Neutrophil (primary cell): ENCODE measurements at regions not wholly inside any gene's neighbourhood (a gene's known extent, or its start where the extent isn't known, plus 50 kb on each side); places are given as distances from the start of the nearest gene placed in this dataset.

Experiments used
- H3K27ac ChIP-seq: fragments of 200-600 bp; sonication (generic); 2 replicates; pipeline ENCODE4 v1.5.1; 2016; ENCODE audit warnings: mild to moderate bottlenecking, moderate library complexity
- H3K27me3 ChIP-seq: fragments of 200-600 bp; sonication (generic); 2 replicates; pipeline ENCODE4 v1.6.0; 2016; ENCODE audit warnings: mild to moderate bottlenecking
- H3K36me3 ChIP-seq: fragments of 200-600 bp; sonication (generic); 2 replicates; pipeline ENCODE4 v1.5.1; 2017
- H3K4me1 ChIP-seq, 2 experiments: fragments of 200-600 bp in 1 of 2; sonication (generic) in 1 of 2; 1 replicate in 1 of 2; 2 replicates in 1 of 2; pipeline versions ENCODE4 v1.5.1 to v1.6.1; 2013 to 2016; ENCODE audit warnings: low read depth in 1 of 2, low read length in 1 of 2, mild to moderate bottlenecking in 1 of 2, moderate library complexity in 1 of 2; ENCODE audit not compliant: control insufficient read depth in 1 of 2, insufficient read depth in 1 of 2
- H3K4me3 ChIP-seq, 2 experiments: fragments of 200-600 bp in 1 of 2; sonication (generic) in 1 of 2; 1 replicate in 1 of 2; 2 replicates in 1 of 2; pipeline ENCODE4 v1.5.1; 2013 to 2016; ENCODE audit warnings: low read depth in 1 of 2, low read length in 1 of 2, mild to moderate bottlenecking in 1 of 2, moderate library complexity in 1 of 2
- H3K9me3 ChIP-seq: fragments of 200-600 bp; sonication (generic); 2 replicates; pipeline ENCODE4 v1.5.1; 2016
- CTCF ChIP-seq: fragments of 200-600 bp; sonication (generic); IDR thresholded peaks from 2 replicates; pipeline ENCODE4 v1.5.1; 2016; ENCODE audit warnings: antibody characterized with exemption

GRCh38 chr4:13032936-13033335 lies 451.2 kb downstream of the RAB28 start:
- TF ChIP-seq CTCF: no peak
- H3K4me3 ChIP-seq: no peak overlapping the region

GRCh38 chr4:13024147-13025105 lies 459.7 kb downstream of the RAB28 start:
- Histone ChIP-seq H3K36me3 (no peaks in the 10 kb centered on the region), H3K27ac (no peak overlapping the region), H3K4me3 (no peak overlapping the region), H3K27me3 (no peaks in the 10 kb centered on the region), H3K4me1 (no peaks in the 10 kb centered on the region), H3K9me3 (no peaks in the 10 kb centered on the region)
- no peak for TF ChIP-seq CTCF

More at GRCh38 chr4:13032936-13033335, 451.2 kb downstream of the RAB28 start:
- no peaks in the 10 kb centered on the region for H3K9me3 ChIP-seq
- no peaks in the 10 kb centered on the region for H3K27me3 ChIP-seq
- no peak overlapping the region for H3K27ac ChIP-seq
- no peaks in the 10 kb centered on the region for H3K36me3 ChIP-seq
- H3K4me1 ChIP-seq: no peaks in the 10 kb centered on the region

- TF ChIP-seq CTCF: no peak
- Histone ChIP-seq H3K4me1 (no peaks in the 10 kb centered on the region), H3K27ac (no peak overlapping the region), H3K36me3 (no peaks in the 10 kb centered on the region), H3K27me3 (no peaks in the 10 kb centered on the region), H3K4me3 (no peak overlapping the region), H3K9me3 (no peaks in the 10 kb centered on the region)
Observed at GRCh38 chr4:13007802-13008470, 476.2 kb downstream of the RAB28 start.

- H3K9me3 ChIP-seq: no peaks in the 10 kb centered on the region
- H3K27me3 ChIP-seq: no peaks in the 10 kb centered on the region
- TF ChIP-seq CTCF: no peak
- H3K27ac ChIP-seq: no peak overlapping the region
- no peak overlapping the region for H3K4me3 ChIP-seq
- H3K36me3 ChIP-seq: no peaks in the 10 kb centered on the region
- H3K4me1 ChIP-seq: no peaks in the 10 kb centered on the region
Observed at GRCh38 chr4:12993923-12994322, 490.2 kb downstream of the RAB28 start.

- Histone ChIP-seq H3K9me3 (no peaks in the 10 kb centered on the region), H3K27ac (no peak overlapping the region), H3K27me3 (no peaks in the 10 kb centered on the region), H3K4me1 (no peaks in the 10 kb centered on the region), H3K4me3 (no peak overlapping the region), H3K36me3 (no peaks in the 10 kb centered on the region)
- no peak for TF ChIP-seq CTCF
Observed at GRCh38 chr4:12987284-12987683, 496.9 kb downstream of the RAB28 start.
